HG03521 (cell line): ENCODE measurements at regions not wholly inside any gene's neighbourhood (a gene's known extent, or its start where the extent isn't known, plus 50 kb on each side); places are given as distances from the start of the nearest gene placed in this dataset.
"Not testable (repeated sequence)": the region's sequence is repeated elsewhere in the genome, so short reads cannot be mapped to it uniquely, and the experiment has no call there.

Experiments used
- ATAC-seq: cut with Tn5 transposase; IDR thresholded peaks from one replicate; pipeline ENCODE4 v1.9.1; 2021; ENCODE audit warnings: mild to moderate bottlenecking, moderate library complexity; ENCODE audit not compliant: unreplicated experiment

GRCh38 chr1:38525343-38526043, 334.1 kb downstream of the RRAGC start:
- ATAC-seq, result no peak

GRCh38 chr1:38524025-38524641, 335.4 kb downstream of the RRAGC start:
- no peak for ATAC-seq

- no peak for ATAC-seq
Observed at GRCh38 chr1:38523568-38523939, 336.0 kb downstream of the RRAGC start.

GRCh38 chr1:38522915-38523567, 336.5 kb downstream of the RRAGC start:
- no peak for ATAC-seq

GRCh38 chr1:38516560-38516959, 343.0 kb downstream of the RRAGC start:
- ATAC-seq, result no peak

GRCh38 chr1:38512789-38513188, 346.8 kb downstream of the RRAGC start:
- ATAC-seq, result no peak

GRCh38 chr1:38512024-38512767, 347.4 kb downstream of the RRAGC start:
- no peak for ATAC-seq

- ATAC-seq, result no peak
Observed at GRCh38 chr1:38508232-38508631, 351.3 kb downstream of the RRAGC start.

GRCh38 chr1:38507563-38507962, 352.0 kb downstream of the RRAGC start:
- no peak for ATAC-seq

- no peak for ATAC-seq
Observed at GRCh38 chr1:38505944-38506343, 353.6 kb downstream of the RRAGC start.

- ATAC-seq, result no peak
Observed at GRCh38 chr1:38502758-38503157, 356.8 kb downstream of the RRAGC start.

- ATAC-seq, result no peak
Observed at GRCh38 chr1:38500891-38501290, 358.7 kb downstream of the RRAGC start.

- ATAC-seq, result no peak
Observed at GRCh38 chr1:38500352-38500751, 359.2 kb downstream of the RRAGC start.

GRCh38 chr1:38498686-38499085, 360.9 kb downstream of the RRAGC start:
- no peak for ATAC-seq

- ATAC-seq, result no peak
Observed at GRCh38 chr1:38497921-38498656, 361.5 kb downstream of the RRAGC start.

- ATAC-seq, result not testable (repeated sequence)
Observed at GRCh38 chr1:38493306-38493705, 366.3 kb downstream of the RRAGC start.

GRCh38 chr1:38489844-38490270, 369.7 kb downstream of the RRAGC start:
- ATAC-seq, result no peak

GRCh38 chr1:38488162-38488898, 371.2 kb downstream of the RRAGC start:
- no peak for ATAC-seq

- no peak for ATAC-seq
Observed at GRCh38 chr1:38487396-38487795, 372.2 kb downstream of the RRAGC start.

GRCh38 chr1:38486085-38486484, 373.5 kb downstream of the RRAGC start:
- ATAC-seq, result no peak
